ENCODE measurements at regions not wholly inside any gene's neighbourhood (a gene's known extent, or its start where the extent isn't known, plus 50 kb on each side); places are given as distances from the start of the nearest gene placed in this dataset.

DNA sequence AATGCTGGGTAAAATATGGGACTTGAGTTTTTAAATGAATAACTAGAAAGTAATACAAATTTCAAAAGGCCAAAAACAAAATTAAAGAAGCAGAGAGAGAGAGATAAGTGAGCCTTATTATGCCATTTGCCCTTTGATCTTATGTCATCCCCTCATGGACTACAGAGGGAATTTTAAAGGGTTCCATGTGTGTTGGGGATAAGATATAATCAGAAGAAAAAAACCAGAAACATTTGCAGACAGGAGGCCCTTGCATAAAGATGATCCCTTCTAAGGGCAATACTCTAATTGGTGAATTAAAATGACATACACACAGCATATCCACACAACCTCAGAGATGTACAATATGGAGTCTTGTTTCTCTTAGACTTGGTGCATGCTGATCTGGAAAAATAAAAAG is 406.6 kb upstream of the LARGE1 start:
- TF ChIP-seq CTCF (IDR thresholded peaks at IDR 0.05): no peak
- no peak for TF ChIP-seq POLR2A (IDR thresholded peaks at IDR 0.05)

Data from testis (tissue), 2 donors.